ENCODE measurements at regions not wholly inside any gene's neighbourhood (a gene's known extent, or its start where the extent isn't known, plus 50 kb on each side); places are given as distances from the start of the nearest gene placed in this dataset.
"Not testable (repeated sequence)": the region's sequence is repeated elsewhere in the genome, so short reads cannot be mapped to it uniquely, and the experiment has no call there.

DNA sequence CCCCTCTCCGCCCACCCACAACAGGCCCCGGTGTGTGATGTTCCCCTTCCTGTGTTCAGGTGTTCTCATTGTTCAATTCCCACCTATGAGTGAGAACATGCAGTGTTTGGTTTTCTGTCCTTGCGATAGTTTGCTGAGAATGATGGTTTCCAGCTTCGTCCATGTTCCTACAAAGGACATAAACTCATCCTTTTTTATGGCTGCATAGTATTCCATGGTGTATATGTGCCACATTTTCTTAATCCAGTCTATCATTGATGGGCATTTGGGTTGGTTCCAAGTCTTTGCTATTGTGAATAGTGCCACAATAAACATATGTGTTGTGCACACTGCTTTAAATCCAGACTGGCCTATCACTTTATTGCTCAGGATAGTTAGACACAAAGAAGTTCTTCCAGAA, 309.1 kb downstream of the MTX2 start:
- not testable (repeated sequence) for DNase-seq

DNA sequence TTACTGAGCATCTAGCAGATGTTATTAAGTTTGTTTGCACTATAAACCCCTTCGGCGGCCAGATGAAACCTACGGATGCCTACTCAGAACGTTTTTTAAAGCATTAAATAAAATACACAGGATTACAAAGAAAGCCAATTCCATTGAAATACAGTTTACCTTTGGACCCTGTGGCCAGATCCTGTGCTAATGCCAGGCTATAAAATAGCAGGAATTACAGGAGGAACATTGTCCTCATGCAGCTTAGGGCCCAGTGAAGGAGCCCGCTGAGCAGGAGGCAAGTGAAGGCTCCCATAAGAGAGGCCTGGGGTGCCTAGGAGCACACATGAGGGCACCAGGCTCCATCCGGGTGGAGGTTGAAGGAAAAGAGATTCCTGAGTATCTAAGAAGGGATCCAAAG, 310.4 kb downstream of the MTX2 start:
- no peak for DNase-seq

DNA sequence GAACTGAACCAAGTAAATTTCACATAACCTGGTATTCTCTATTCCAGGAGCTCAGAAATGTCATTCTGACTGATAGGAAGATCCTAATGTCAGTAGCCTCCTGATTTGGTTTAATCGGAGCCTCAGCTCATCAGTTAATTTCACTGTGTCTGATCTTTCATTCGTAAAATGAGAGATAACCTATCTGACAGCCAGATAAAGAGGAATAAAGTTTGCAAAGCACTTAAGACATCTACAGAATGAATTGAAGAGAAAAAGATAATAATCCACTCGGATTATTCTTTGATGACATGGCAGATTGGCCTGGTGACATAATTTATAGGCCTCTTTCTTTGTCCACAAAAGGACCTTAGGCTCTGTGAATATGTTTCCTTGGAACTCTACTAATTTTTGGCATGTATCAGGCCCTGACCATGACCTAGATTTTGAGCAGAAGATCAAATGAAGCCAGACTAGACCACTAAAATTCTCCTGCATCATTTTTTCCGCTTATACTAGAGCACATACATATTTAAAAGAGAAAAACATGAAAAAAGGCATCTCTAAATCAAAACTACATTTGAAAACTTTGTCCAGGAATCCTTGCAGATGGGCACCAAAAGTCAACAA, 312.4 kb downstream of the MTX2 start:
- DNase-seq, result no peak

- DNase-seq, result no peak
Observed at GRCh38 chr2:176582176-176582575, 312.9 kb downstream of the MTX2 start.

- DNase-seq, result no peak
Observed at GRCh38 chr2:176582990-176583481, 313.8 kb downstream of the MTX2 start.

GRCh38 chr2:176583607-176584006, 314.4 kb downstream of the MTX2 start:
- no peak for DNase-seq

- no peak for DNase-seq
Observed at GRCh38 chr2:176584333-176584732, 315.1 kb downstream of the MTX2 start.

DNA sequence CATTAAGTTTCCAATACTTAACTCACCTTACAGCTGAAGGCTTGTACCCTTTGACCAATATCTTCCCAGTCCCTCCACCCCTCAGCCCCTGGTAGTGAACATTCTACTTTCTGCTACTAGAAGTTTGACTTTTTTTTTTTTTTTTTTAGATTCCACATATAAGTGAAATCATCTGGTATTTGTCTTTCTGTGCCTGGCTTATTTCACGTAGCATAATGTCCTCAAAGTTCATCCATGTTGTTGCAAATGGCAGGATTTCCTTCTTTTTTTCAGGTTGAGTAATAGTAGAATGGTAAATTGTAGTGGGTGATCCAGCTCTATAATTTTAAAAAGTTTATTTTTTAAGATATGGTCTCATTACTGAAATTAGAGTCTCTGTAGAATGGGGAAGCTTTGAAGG, 316.0 kb downstream of the MTX2 start:
- no peak for DNase-seq

GRCh38 chr2:176585791-176586190, 316.5 kb downstream of the MTX2 start:
- DNase-seq, result no peak

DNA sequence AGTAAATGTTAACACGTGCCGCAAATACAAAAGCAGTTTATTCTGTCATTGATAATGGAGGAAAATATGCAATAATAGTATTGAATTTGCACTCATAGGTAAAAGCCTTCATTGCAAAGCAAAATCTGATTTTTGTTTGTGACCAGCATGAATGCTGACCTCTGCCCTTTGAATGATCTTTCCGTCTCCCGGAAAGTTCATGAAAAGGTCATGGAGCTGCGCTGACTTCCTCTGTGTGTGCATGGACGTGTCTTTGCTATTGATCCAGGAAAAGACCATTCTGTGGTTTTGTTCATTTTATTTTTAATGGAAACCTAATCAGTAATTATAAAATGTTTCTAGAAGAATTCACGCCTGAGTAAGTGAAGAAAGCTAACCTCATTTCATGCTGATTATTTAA, 320.0 kb downstream of the MTX2 start:
- DNase-seq, result no peak

DNA sequence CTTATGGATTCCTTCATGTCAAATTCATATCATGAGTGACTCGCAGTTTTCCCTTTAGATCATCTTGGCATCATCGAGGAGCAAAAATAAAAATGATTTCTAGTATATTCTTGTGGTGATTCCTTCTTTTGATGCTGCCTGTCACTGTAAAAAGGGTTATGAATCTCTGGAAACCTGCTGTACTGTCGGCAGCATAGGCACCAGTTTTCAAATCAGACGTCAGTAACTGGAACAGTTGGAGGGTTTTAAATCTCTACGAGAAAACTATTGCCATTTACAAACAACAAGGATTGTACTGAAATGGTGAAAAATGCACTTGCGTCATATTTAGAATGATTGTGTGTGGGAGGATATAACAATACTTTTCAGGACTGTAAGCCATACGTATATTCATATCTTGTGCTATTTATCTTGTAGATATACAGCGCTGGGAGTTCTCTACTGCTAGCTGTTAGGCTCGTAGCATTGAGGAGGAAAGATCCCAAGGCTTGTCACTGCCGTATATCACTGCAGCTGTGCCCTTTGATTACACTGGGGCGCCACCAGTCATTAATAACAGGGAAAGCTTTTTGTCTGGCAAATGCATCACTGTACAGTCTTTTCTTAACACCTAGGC, 320.7 kb downstream of the MTX2 start:
- DNase-seq, result no peak

DNA sequence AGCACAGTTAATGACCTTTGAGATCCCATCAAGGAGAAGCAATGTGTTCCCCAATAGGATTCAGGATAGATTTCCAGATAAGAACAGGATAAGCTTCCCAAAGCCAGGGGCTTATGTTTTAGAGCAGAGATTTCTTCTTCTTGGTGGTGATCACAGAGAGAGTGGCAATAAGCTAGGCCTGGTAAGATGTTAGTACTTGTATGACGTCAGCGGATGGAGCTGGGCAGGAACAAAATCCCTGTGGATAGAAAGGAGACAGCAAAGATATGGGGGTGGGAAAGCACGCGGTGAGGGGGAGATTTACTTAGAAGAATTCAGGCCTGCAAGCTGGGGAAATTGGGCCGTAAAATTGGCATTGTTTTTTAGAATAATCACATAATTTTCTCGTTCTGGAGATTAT, 323.0 kb downstream of the MTX2 start:
- no peak for DNase-seq

DNA sequence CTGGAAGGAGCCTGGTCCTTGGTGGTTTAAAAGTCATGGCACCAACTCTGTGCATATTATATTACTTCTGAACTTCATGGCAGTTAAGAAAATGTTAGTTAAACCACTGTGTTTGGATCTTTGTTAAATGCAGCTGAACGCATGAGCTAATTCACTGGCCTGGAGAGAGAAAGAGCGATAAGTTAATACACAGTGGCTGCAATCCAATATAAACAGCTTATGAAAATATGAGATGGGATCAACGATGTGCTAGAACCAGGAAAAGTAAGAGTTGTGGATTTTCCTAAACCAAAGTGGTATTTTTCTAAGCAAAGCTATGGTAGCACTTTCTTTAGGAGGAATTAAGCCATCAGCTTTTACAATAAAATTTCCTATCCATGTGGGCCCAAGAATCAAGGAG, 326.7 kb downstream of the MTX2 start:
- DNase-seq, result no peak

DNA sequence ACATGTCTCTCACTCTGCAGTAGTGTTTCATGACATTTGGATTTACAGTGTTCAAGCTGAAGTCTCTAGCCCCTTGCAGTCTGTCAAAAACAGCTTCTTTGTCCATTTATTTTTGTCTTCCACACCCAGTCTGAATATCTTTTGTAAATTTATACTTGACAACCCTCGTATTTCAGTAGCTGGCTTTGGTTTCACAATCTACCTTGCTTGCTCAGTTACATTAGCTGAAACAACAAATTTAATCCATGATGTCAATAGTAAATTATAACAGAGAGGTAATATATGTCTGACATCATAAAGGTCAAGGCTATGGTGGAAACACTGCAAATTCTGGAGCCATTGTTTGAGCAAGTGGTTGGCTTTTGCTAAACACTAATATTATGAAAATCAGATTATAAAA, 328.7 kb downstream of the MTX2 start:
- no peak for DNase-seq

DNA sequence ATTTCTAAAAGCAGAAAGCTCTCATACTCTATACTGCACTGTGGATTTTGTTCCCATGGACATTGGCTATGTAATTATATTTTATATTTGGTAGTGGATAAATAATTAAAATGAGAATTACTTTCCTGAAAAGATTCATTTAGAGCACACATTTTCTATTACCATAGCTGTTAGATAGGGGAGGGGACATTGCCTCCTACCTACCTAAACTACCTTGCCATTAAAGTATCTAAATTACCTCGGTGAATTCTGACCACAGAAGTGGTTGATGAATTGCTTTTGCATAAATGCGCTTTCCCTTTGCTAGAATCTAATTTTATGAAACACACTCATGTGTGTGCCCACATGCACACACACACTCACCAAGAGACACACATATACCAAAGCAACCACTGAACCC, 329.1 kb downstream of the MTX2 start:
- DNase-seq, result no peak

DNA sequence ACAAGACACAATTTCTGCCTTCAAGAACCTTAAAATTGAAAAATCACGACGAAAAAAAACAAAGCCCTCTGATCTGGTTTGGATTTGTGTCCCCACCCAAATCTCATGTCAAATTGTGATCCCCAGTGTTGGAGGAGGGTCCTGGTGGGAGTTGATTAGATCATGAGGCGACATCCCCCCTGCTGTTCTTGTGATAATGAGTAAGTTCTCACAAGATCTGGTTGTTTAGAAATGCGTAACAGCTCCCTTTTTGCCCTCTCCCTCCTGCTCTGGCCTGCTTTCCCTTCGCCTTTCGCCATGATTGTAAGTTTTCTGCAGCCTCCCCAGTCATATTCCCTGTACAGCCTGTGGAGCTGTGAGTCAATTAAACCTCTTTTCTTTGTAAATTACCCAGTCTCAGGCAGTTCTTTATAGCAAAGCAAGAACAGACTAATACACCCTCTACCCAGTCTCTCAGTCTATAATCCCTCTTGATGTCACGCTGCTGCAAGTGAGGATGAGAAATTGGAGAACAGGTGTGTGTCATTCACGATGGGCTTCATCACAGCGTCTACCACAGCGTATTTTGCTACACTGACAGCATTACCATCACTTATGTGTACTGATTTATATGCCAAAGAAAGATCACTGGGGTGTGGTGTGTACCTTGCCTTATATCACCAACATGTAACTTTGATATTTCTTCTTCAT, 330.7 kb downstream of the MTX2 start:
- no peak for DNase-seq

GRCh38 chr2:176601066-176601465, 331.8 kb downstream of the MTX2 start:
- peak; percentile 33 for DNase-seq

- no peak for DNase-seq
Observed at GRCh38 chr2:176612036-176612435, 342.8 kb downstream of the MTX2 start.

DNA sequence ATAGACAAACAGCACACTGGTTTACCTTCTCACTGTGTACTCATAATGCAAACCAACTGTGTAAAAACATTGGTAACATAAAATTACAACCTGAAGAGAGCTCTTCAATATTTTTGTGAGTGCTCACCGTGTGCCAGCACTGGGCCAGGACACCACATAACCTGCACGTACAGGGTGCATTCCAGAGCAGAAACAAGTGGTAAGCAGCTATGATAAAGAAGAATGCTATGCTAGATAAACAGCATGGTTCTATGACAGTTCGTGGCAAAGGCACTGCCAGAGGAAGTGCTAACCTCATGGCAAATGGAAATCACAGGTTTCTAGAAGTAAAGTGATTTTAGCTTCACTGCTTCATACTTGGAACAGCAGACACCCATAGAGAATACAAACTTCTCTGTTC, 343.5 kb downstream of the MTX2 start:
- no peak for DNase-seq

DNA sequence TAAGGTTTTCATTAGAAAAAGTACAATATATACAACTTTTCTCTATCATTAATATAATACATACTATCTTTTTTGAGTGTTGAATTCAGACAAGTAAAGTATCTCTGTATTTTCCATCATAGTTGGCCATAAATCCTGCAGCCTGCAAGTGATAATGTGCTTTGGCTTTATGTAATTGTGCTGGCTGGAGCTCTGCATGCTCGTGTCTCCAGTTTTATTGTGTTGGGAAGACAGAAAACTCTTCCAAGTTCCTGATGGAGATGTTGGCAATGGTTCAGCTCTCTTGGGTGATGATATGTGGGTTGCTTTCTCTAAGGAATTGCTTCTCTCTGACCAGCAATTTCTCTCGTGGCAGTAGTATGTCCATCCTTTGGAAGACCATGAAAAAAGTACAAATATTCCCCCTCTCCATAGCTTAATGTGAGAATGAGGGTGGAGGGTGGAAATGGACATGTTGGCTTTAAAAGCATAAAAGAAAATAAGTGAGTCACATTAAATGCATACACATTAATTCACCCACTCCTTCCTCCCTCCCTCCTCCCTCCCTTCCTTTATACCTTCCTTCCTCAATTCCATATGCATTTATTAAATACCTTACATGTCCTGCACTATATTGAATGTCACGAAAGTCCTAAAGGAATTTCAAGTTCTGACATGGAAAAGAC, 344.2 kb downstream of the MTX2 start:
- no peak for DNase-seq

- no peak for DNase-seq
Observed at GRCh38 chr2:176614049-176614448, 344.8 kb downstream of the MTX2 start.

GRCh38 chr2:176614930-176615329, 345.7 kb downstream of the MTX2 start:
- no peak for DNase-seq

DNA sequence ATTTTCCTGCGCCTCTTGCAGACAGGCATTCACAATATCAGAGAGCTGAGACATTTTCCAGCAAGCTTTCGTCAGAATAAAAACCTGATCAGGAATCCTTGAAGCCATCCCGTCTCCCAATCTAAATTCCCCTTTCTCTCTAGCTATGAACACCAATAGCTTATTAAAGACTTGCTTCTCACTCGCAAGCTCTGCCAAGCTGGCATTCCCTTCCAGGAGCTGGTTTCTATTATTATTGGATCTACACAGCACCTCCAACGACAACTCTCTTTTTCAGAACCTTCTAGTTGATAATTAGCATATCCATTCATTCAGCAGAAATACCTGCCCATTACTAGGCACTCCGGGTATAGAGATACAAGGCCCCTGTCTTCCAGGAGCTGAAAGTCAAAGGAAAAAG, 350.3 kb downstream of the MTX2 start:
- DNase-seq, result no peak

DNA sequence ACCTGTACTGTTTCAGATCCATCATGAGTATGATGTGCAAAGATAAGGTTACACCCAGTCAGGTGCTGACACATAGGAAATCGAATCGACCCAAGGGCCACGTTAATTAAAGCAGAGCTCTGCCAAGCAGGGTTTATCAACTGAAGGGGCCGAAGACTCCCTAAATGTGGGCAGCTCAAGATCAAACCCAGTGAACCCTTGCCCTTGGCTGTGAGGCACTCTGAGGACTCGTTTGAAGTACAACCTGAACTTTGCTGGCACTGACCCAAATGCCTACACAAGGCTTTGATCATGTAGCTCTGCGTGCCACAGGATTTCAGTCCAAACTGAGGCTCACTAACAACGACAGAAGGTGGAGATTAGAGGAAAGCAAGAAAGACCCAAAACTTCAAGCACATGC, 352.1 kb downstream of the MTX2 start:
- DNase-seq, result no peak
